ENCODE measurements at regions not wholly inside any gene's neighbourhood (a gene's known extent, or its start where the extent isn't known, plus 50 kb on each side); places are given as distances from the start of the nearest gene placed in this dataset.

DNA sequence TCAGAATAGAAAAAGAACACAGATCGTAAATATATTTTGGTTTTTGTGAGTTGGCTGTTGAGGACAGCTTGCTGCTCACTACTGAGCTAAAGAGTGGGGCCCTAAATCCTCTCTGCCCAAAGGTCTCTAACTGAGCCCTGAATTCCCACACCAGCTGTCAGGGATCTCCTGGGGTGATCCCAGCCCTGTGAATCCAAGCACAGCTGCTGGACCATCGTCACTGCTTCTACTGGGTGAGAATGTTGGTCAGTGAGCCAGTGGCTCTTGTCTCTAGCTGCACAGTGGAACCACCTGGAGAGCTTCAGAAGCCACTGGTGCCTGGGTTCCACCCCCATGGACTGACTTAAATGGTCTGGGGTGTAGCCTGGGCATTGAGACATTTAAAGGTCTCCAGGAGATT, 90.5 kb upstream of the IL12A start:
- Histone ChIP-seq H3K9me3 (no peaks in the 10 kb centered on the region), H3K4me1 (peaks cover 0 to 42% (median 0%) of the 10 kb centered on the region in 3 donors), H3K27ac (peak overlapping the region in 2 of 4 donors; percentile 20 to 24), H3K36me3 (peaks cover 0 to 45% of the 10 kb centered on the region in 2 donors), H3K27me3 (no peaks in the 10 kb centered on the region), H3K4me3 (no peak overlapping the region)
- WGBS, 2 donors (ENCODE audit: low coverage in 1 of 2), result 67 to 100% methylated on average over 1 to 2 of the region's 2 CpGs
- ATAC-seq, result peak; percentile 41
- no peak for TF ChIP-seq POLR2AphosphoS5 (IDR thresholded peaks at IDR 0.05)
- TF ChIP-seq, protein P1, sequence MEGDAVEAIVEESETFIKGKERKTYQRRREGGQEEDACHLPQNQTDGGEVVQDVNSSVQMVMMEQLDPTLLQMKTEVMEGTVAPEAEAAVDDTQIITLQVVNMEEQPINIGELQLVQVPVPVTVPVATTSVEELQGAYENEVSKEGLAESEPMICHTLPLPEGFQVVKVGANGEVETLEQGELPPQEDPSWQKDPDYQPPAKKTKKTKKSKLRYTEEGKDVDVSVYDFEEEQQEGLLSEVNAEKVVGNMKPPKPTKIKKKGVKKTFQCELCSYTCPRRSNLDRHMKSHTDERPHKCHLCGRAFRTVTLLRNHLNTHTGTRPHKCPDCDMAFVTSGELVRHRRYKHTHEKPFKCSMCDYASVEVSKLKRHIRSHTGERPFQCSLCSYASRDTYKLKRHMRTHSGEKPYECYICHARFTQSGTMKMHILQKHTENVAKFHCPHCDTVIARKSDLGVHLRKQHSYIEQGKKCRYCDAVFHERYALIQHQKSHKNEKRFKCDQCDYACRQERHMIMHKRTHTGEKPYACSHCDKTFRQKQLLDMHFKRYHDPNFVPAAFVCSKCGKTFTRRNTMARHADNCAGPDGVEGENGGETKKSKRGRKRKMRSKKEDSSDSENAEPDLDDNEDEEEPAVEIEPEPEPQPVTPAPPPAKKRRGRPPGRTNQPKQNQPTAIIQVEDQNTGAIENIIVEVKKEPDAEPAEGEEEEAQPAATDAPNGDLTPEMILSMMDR (IDR thresholded peaks at IDR 0.05), result no peak
- TF ChIP-seq EP300 (IDR thresholded peaks at IDR 0.05), result no peak
- TF ChIP-seq POLR2A (IDR thresholded peaks at IDR 0.05), result no peak

DNA sequence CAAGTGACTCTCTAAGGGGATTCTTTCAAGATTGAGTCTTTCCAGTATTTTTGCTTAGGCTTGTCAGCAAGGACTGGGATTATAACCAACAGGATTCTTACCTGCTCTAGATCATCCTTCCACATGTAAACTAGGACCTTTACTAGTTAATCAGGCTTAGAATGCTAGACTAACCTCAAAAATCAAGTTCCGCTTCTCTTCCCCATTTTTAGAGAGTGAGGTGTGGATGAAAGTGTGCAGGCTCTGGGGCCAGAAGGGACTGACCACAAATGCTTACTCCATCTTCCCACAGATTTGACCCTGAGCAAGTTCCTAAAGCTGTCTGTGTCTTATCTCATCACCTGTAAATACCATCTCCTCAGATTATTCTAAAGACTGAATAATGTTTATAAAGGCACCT, 89.5 kb upstream of the IL12A start:
- H3K4me1 ChIP-seq, result peaks cover 0 to 34% (median 0%) of the 10 kb centered on the region in 3 donors
- no peaks in the 10 kb centered on the region for H3K9me3 ChIP-seq
- WGBS, 2 donors (ENCODE audit: low coverage in 1 of 2), result 92 to 100% methylated on average over 1 of the region's 1 CpG
- H3K4me3 ChIP-seq, result no peak overlapping the region
- no peak for ATAC-seq
- no peaks in the 10 kb centered on the region for H3K27me3 ChIP-seq
- H3K27ac ChIP-seq, result no peak overlapping the region
- TF ChIP-seq EP300 (IDR thresholded peaks at IDR 0.05) (no peak), POLR2AphosphoS5 (IDR thresholded peaks at IDR 0.05) (no peak), POLR2A (IDR thresholded peaks at IDR 0.05) (no peak)
- TF ChIP-seq, protein P1 (IDR thresholded peaks at IDR 0.05), result no peak
- H3K36me3 ChIP-seq, result peaks cover 0 to 35% of the 10 kb centered on the region in 2 donors

DNA sequence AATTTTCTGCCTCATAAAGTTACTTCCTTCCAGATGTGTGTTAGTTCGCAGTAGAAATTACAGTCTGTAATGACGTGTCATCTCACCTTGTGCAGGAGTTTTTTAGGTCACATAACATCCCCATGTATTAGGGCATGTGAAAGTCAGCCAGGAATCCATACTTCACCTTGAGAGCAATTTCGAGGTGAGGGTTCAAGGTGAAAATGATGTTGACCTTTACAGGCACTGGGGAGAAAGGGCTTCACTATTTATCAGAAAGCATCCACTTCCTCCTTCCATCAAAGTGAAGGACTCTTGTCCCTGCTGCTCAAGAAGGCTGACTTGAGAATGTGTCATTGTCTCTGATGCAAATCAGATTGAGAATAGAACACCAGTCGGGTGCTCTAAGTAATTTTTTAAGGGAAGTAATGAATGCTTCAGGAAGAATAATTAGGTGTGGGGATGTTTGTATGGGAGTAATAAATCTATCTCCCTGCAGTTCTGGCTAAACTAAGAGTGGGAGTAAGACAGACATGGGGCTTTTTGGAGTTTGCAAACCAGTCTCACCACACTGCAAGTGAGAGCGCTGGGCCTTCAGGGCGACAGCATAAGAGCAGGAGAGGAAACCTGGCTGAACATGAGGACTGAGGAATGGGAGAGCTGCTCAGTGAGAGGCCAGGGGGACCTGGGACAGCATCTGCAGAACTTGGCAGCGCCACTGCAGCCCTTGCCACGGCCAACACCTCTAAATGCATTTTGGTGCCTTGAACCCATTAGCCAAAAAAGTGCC, 85.9 kb upstream of the IL12A start:
- Histone ChIP-seq H3K4me1 (peaks cover 0 to 6% (median 0%) of the 10 kb centered on the region in 3 donors), H3K36me3 (peaks cover 0 to 13% of the 10 kb centered on the region in 2 donors), H3K4me3 (no peak overlapping the region), H3K27ac (no peak overlapping the region), H3K9me3 (no peaks in the 10 kb centered on the region), H3K27me3 (no peaks in the 10 kb centered on the region)
- 54 to 67% methylated on average over 6 to 7 of the region's 8 CpGs for WGBS, 2 donors (ENCODE audit: low coverage in 1 of 2)
- TF ChIP-seq EP300 (IDR thresholded peaks at IDR 0.05), result no peak
- TF ChIP-seq POLR2AphosphoS5 (IDR thresholded peaks at IDR 0.05), result no peak
- TF ChIP-seq POLR2A (IDR thresholded peaks at IDR 0.05), result no peak
- TF ChIP-seq, protein P1 (IDR thresholded peaks at IDR 0.05), result no peak
- ATAC-seq, result no peak

DNA sequence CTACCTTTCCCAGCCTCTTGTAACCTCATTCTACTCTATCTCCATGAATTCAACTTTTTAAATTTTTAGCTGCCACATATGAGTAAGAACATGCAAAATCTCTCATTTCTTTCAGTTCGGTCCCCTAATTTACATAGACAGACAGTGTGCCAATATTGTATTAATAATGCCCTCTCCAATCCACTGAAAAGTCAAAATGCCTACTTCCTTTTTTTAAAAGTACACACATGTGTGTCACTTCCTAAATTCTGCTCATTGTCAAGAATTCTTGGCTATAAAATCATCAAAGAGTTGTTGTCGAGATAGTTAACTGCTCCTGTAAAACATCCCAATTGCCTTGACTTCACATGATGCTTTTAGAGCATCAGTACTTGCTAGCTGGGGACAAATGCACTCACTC, 84.2 kb upstream of the IL12A start:
- WGBS, 2 donors (ENCODE audit: low coverage in 1 of 2), result 78 to 82% methylated on average over 2 of the region's 2 CpGs
- no peak overlapping the region for H3K27ac ChIP-seq
- TF ChIP-seq POLR2AphosphoS5 (IDR thresholded peaks at IDR 0.05) (no peak), POLR2A (IDR thresholded peaks at IDR 0.05) (no peak), EP300 (IDR thresholded peaks at IDR 0.05) (no peak)
- TF ChIP-seq, protein P1 (IDR thresholded peaks at IDR 0.05), result no peak
- no peaks in the 10 kb centered on the region for H3K36me3 ChIP-seq
- ATAC-seq, result no peak
- H3K4me3 ChIP-seq, result no peak overlapping the region
- no peaks in the 10 kb centered on the region for H3K4me1 ChIP-seq
- no peaks in the 10 kb centered on the region for H3K27me3 ChIP-seq
- H3K9me3 ChIP-seq, result no peaks in the 10 kb centered on the region

DNA sequence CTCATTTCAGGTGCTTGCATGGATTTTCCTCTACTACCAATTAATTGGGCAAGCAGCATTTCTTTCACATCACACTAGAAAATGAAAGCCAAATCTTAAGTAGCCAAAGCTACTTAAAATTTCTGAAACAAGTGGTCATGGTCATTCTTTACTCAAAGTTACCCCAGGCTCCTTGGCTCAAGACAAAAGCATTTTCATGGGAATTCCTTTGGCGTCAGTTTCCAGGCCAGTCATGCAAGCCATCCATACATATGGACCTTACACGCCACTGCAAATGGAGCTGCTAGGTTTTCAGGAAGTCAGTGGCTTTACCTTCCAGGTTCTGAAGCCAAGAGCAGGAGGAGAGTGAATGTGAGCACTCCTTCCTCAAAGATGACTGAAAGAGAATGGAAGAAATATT, 83.7 kb upstream of the IL12A start:
- H3K27me3 ChIP-seq, result no peaks in the 10 kb centered on the region
- no peak for ATAC-seq
- H3K36me3 ChIP-seq, result no peaks in the 10 kb centered on the region
- no peak overlapping the region for H3K4me3 ChIP-seq
- H3K4me1 ChIP-seq, result no peaks in the 10 kb centered on the region
- no peak overlapping the region for H3K27ac ChIP-seq
- TF ChIP-seq EP300 (IDR thresholded peaks at IDR 0.05) (no peak), POLR2A (IDR thresholded peaks at IDR 0.05) (no peak), POLR2AphosphoS5 (IDR thresholded peaks at IDR 0.05) (no peak)
- TF ChIP-seq, protein P1 (IDR thresholded peaks at IDR 0.05), result no peak
- H3K9me3 ChIP-seq, result no peaks in the 10 kb centered on the region
- WGBS, 2 donors (ENCODE audit: low coverage in 1 of 2), result 83% methylated on average over 2 of the region's 2 CpGs; no CpG with 5 or more reads in 1 of the 2 donors

All from gastroesophageal sphincter (tissue), 4 donors.